HG02759 (cell line): ENCODE measurements at regions not wholly inside any gene's neighbourhood (a gene's known extent, or its start where the extent isn't known, plus 50 kb on each side); places are given as distances from the start of the nearest gene placed in this dataset.

Experiments
- ATAC-seq: cut with Tn5 transposase; IDR thresholded peaks from one replicate; pipeline ENCODE4 v1.9.1; 2021; ENCODE audit warnings: mild to moderate bottlenecking, moderate library complexity; ENCODE audit not compliant: unreplicated experiment

GRCh38 chrX:79645749-79646148 is 278.6 kb upstream of the ITM2A start:
- ATAC-seq = no peak

- no peak for ATAC-seq
Observed at GRCh38 chrX:79631526-79631925, 264.4 kb upstream of the ITM2A start.

- ATAC-seq = peak; percentile 92
Observed at GRCh38 chrX:79630033-79631009, 263.2 kb upstream of the ITM2A start.

GRCh38 chrX:79623098-79623762 is 256.1 kb upstream of the ITM2A start:
- ATAC-seq = no peak

- ATAC-seq = no peak
Observed at GRCh38 chrX:79618280-79618679, 251.1 kb upstream of the ITM2A start.

- ATAC-seq = no peak
Observed at GRCh38 chrX:79604364-79604763, 237.2 kb upstream of the ITM2A start.

- no peak for ATAC-seq
Observed at GRCh38 chrX:79601341-79602131, 234.4 kb upstream of the ITM2A start.

GRCh38 chrX:79592259-79592658 is 225.1 kb upstream of the ITM2A start:
- ATAC-seq = no peak

GRCh38 chrX:79588233-79588632 is 221.1 kb upstream of the ITM2A start:
- ATAC-seq = no peak

- ATAC-seq = no peak
Observed at GRCh38 chrX:79573760-79574159, 206.6 kb upstream of the ITM2A start.

GRCh38 chrX:79572566-79572965 is 205.4 kb upstream of the ITM2A start:
- ATAC-seq = no peak

GRCh38 chrX:79570524-79571240 is 203.5 kb upstream of the ITM2A start:
- ATAC-seq = no peak

GRCh38 chrX:79568309-79568708 is 201.2 kb upstream of the ITM2A start:
- no peak for ATAC-seq

- no peak for ATAC-seq
Observed at GRCh38 chrX:79564362-79564761, 197.2 kb upstream of the ITM2A start.

GRCh38 chrX:79559290-79559689 is 192.2 kb upstream of the ITM2A start:
- no peak for ATAC-seq

GRCh38 chrX:79557212-79557611 is 190.1 kb upstream of the ITM2A start:
- ATAC-seq = no peak

- ATAC-seq = no peak
Observed at GRCh38 chrX:79556800-79557199, 189.7 kb upstream of the ITM2A start.

GRCh38 chrX:79530310-79531108 is 163.4 kb upstream of the ITM2A start:
- no peak for ATAC-seq

- no peak for ATAC-seq
Observed at GRCh38 chrX:79524642-79525041, 157.5 kb upstream of the ITM2A start.

- no peak for ATAC-seq
Observed at GRCh38 chrX:79515529-79515928, 148.4 kb upstream of the ITM2A start.
